B cell (primary cell): ENCODE measurements at regions not wholly inside any gene's neighbourhood (a gene's known extent, or its start where the extent isn't known, plus 50 kb on each side); places are given as distances from the start of the nearest gene placed in this dataset.
"Not testable (repeated sequence)": the region's sequence is repeated elsewhere in the genome, so short reads cannot be mapped to it uniquely, and the experiment has no call there.

Experiments
- CTCF ChIP-seq: fragments of 200-600 bp; IDR thresholded peaks from one replicate; pipeline ENCODE4 v1.8.0; 2022; ENCODE audit warnings: antibody characterized with exemption, mild to moderate bottlenecking
- EZH2 ChIP-seq: IDR thresholded peaks from 2 replicates; pipeline ENCODE4 v1.6.1; 2012; ENCODE audit warnings: borderline replicate concordance, low read depth, mild to moderate bottlenecking, moderate library complexity, low read length; ENCODE audit not compliant: insufficient read depth, poor library complexity, severe bottlenecking

GRCh38 chr15:22254409-22255045 lies 174.2 kb downstream of the OR4M2 start:
- TF ChIP-seq EZH2, CTCF: not testable (repeated sequence)
